ENCODE measurements at regions not wholly inside any gene's neighbourhood (a gene's known extent, or its start where the extent isn't known, plus 50 kb on each side); places are given as distances from the start of the nearest gene placed in this dataset.

DNA sequence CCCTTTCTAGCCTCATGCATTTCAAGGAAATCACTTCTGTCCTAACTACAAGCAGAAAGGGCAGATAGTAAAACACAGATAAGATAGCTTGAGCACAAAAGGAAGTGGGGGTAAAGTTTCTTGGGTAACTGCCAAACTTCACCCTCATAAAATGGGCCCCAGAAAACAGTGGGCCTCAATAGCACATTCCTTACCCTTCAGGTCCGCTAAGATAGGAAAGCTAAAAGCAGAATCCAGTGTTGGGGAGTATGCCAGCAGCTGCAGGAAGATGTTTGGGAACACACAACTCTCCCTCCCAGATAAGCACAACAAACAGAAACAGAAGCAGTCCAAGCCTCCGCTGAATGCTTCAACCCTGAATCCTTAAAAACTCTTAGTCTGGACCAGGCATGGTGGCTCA lies 110.9 kb upstream of the MGAT4C start:
- TF ChIP-seq YY1 (IDR thresholded peaks at IDR 0.05; ENCODE audit: insufficient read depth, insufficient read length) (no peak), SUZ12 (IDR thresholded peaks at IDR 0.05; ENCODE audit: extremely low read depth, insufficient read depth, insufficient read length) (no peak)
